ENCODE measurements at regions not wholly inside any gene's neighbourhood (a gene's known extent, or its start where the extent isn't known, plus 50 kb on each side); places are given as distances from the start of the nearest gene placed in this dataset.

DNA sequence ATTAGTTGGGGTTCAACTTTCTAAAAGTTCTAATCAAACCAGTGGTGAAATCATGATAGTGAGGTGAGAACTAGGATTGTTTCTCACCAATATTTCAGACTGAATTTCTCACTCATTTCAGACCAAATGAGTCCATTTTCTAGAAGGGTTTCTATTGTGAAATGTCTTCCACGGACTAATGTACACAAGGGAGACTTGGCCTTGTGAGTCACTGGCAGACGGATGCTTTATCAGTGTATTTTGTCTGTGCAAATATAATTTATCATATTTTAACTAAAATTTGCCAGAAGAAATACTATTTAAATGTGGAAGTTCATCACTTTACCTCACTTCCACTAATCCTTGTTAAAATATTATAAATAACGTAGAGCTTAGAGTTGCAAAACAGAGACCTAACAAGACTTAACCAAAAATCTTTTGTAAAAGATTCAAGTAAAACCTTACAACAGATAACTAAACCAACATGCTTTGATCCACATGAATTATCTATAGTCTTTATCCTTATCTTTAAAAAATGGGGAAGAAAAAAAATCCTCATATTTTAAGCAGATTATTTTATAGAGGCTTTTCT lies 506.0 kb upstream of the FAM241A start (continued):
- TF ChIP-seq EP300 (IDR thresholded peaks at IDR 0.05) = peak; percentile 47 to 62; a peak in 2 of 5 replicates
- TF ChIP-seq HOXA7 (CRISPR knock-in tag; IDR thresholded peaks at IDR 0.05) = no peak
- TF ChIP-seq ESRRA (IDR thresholded peaks at IDR 0.05; ENCODE audit: borderline replicate concordance, low read length) = no peak
- TF ChIP-seq CBX2 (IDR thresholded peaks at IDR 0.05; ENCODE audit: borderline replicate concordance, low read depth) = no peak
- TF ChIP-seq ZC3H11A (IDR thresholded peaks at IDR 0.05) = no peak
- TF ChIP-seq, protein P1, sequence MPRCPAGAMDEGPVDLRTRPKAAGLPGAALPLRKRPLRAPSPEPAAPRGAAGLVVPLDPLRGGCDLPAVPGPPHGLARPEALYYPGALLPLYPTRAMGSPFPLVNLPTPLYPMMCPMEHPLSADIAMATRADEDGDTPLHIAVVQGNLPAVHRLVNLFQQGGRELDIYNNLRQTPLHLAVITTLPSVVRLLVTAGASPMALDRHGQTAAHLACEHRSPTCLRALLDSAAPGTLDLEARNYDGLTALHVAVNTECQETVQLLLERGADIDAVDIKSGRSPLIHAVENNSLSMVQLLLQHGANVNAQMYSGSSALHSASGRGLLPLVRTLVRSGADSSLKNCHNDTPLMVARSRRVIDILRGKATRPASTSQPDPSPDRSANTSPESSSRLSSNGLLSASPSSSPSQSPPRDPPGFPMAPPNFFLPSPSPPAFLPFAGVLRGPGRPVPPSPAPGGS (IDR thresholded peaks at IDR 0.05) = 0 out of 3 replicates have a peak, but pooled peaks have one; percentile 47
- TF ChIP-seq JUNB (IDR thresholded peaks at IDR 0.05) = peak; percentile 83
- TF ChIP-seq, protein P2, sequence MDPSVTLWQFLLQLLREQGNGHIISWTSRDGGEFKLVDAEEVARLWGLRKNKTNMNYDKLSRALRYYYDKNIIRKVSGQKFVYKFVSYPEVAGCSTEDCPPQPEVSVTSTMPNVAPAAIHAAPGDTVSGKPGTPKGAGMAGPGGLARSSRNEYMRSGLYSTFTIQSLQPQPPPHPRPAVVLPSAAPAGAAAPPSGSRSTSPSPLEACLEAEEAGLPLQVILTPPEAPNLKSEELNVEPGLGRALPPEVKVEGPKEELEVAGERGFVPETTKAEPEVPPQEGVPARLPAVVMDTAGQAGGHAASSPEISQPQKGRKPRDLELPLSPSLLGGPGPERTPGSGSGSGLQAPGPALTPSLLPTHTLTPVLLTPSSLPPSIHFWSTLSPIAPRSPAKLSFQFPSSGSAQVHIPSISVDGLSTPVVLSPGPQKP (IDR thresholded peaks at IDR 0.05; ENCODE audit: low read depth, low read length) = no peak
- no peak for TF ChIP-seq HEYL (CRISPR knock-in tag; IDR thresholded peaks at IDR 0.05)
- TF ChIP-seq MAZ (IDR thresholded peaks at IDR 0.05; ENCODE audit: borderline replicate concordance, low read depth, low read length) = no peak
- TF ChIP-seq, protein P3, sequence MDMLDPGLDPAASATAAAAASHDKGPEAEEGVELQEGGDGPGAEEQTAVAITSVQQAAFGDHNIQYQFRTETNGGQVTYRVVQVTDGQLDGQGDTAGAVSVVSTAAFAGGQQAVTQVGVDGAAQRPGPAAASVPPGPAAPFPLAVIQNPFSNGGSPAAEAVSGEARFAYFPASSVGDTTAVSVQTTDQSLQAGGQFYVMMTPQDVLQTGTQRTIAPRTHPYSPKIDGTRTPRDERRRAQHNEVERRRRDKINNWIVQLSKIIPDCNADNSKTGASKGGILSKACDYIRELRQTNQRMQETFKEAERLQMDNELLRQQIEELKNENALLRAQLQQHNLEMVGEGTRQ (IDR thresholded peaks at IDR 0.05) = no peak
- no peak for TF ChIP-seq ZNF302 (CRISPR knock-in tag; IDR thresholded peaks at IDR 0.05)
- no peak for TF ChIP-seq BHLHE40 (IDR thresholded peaks at IDR 0.05; ENCODE audit: low read depth, low read length)
- no peak for TF ChIP-seq RFX5 (IDR thresholded peaks at IDR 0.05)
- peak; percentile 60 for TF ChIP-seq FOSL2 (IDR thresholded peaks at IDR 0.05)
- peak; percentile 60 for TF ChIP-seq FOSL2 (CRISPR knock-in tag; IDR thresholded peaks at IDR 0.05)
- TF ChIP-seq EHF (CRISPR knock-in tag; IDR thresholded peaks at IDR 0.05) = no peak
- TF ChIP-seq SREBF2 (IDR thresholded peaks at IDR 0.05) = no peak
- TF ChIP-seq CBX8 (IDR thresholded peaks at IDR 0.05) = no peak
- no peak for TF ChIP-seq FOSB (CRISPR knock-in tag; IDR thresholded peaks at IDR 0.05)
- TF ChIP-seq HDAC2 (IDR thresholded peaks at IDR 0.05) = no peak

DNA sequence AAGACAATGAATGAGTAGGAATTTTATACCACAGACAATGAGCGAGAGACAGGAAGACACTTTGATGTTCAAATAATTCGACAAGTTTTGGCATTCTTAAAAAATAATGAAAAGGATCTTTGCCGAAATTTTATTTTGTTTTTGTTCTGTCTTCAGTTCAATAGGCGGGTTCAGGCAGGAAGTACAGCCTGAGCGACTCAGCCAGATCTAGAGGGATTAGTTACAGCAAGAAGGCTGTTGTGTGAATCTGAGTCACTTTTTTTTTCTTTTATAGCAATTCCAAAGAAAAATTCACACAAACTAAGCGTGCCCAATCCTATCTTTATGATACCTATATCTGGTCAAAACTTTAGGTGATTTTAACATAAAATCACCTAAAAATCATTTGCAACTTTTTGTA lies 505.4 kb upstream of the FAM241A start:
- CTCF ChIA-PET = no interaction called here
- peak overlapping the region; percentile 85 for H3K4me2 ChIP-seq
- H3K4me1 ChIP-seq = peaks cover 45% of the 10 kb centered on the region
- no peak for FAIRE-seq
- no peak for DNase-seq (ENCODE audit: low read depth in 1 of 2, low spot score in 1 of 2)
- H3K9me3 ChIP-seq = no peaks in the 10 kb centered on the region
- POLR2A ChIA-PET = no interaction called here
- TF ChIP-seq JUN (IDR thresholded peaks at IDR 0.05) = no peak
- TF ChIP-seq ZNF302 (CRISPR knock-in tag; IDR thresholded peaks at IDR 0.05) = no peak
- TF ChIP-seq JUNB (IDR thresholded peaks at IDR 0.05) = no peak
- TF ChIP-seq ZFP36 (IDR thresholded peaks at IDR 0.05; ENCODE audit: borderline replicate concordance, partially characterized antibody) = no peak
- TF ChIP-seq CBX8 (IDR thresholded peaks at IDR 0.05) = no peak
- no peak for TF ChIP-seq RFX5 (IDR thresholded peaks at IDR 0.05)
- TF ChIP-seq TFCP2L1 (CRISPR knock-in tag; IDR thresholded peaks at IDR 0.05) = no peak
- no peak for TF ChIP-seq GATA3 (IDR thresholded peaks at IDR 0.05; ENCODE audit: borderline replicate concordance)
- no peak for TF ChIP-seq NR3C1 (IDR thresholded peaks at IDR 0.05)
- no peak for TF ChIP-seq FOSB (CRISPR knock-in tag; IDR thresholded peaks at IDR 0.05)
- no peak for TF ChIP-seq TP53 (CRISPR knock-in tag; IDR thresholded peaks at IDR 0.05)
- TF ChIP-seq FOSL2 (IDR thresholded peaks at IDR 0.05) = no peak
- TF ChIP-seq FOSL2 (CRISPR knock-in tag; IDR thresholded peaks at IDR 0.05) = no peak
- TF ChIP-seq, protein P1 (IDR thresholded peaks at IDR 0.05) = no peak
- no peak for TF ChIP-seq HEYL (CRISPR knock-in tag; IDR thresholded peaks at IDR 0.05)
- TF ChIP-seq MAZ (IDR thresholded peaks at IDR 0.05; ENCODE audit: borderline replicate concordance, low read depth, low read length) = no peak
- no peak for TF ChIP-seq SREBF2 (IDR thresholded peaks at IDR 0.05)
- TF ChIP-seq HOXB5 (CRISPR knock-in tag; IDR thresholded peaks at IDR 0.05) = no peak
- no peak for TF ChIP-seq HDAC2 (IDR thresholded peaks at IDR 0.05)
- TF ChIP-seq CEBPB (IDR thresholded peaks at IDR 0.05) = no peak
- no peak for TF ChIP-seq MYC (IDR thresholded peaks at IDR 0.05; ENCODE audit: borderline replicate concordance, low read length)
- H3K27ac ChIP-seq = peak overlapping the region; percentile 69 to 81
- WGBS (ENCODE audit: missing lambda C conversion rate) = 9% methylated on average over 6 of the region's 6 CpGs
- peak overlapping the region; percentile 27; the same call in 2 of the 3 replicates for H3K4me3 ChIP-seq
- peak; percentile 40 to 71; a peak in 3 of 6 replicates for ATAC-seq
